Thoracic aorta (tissue), 2 donors: ENCODE measurements at regions not wholly inside any gene's neighbourhood (a gene's known extent, or its start where the extent isn't known, plus 50 kb on each side); places are given as distances from the start of the nearest gene placed in this dataset.

Experiments used
- ATAC-seq: fragments of 150-250 bp; one replicate; pipeline ENCODE4 v1.8.0; 2017; ENCODE audit warnings: low read depth; ENCODE audit not compliant: insufficient number of reproducible peaks, low FRiP score
- DNase-seq: peaks from one replicate; pipeline ENCODE4 v3.0.0-alpha.2; 2020; ENCODE audit warnings: low spot score
- H3K27ac ChIP-seq, 2 donors: fragments of 200-600 bp; sonication (generic); 1 replicate in 1 of 2; 2 replicates in 1 of 2; pipeline ENCODE4 v1.5.1; 2016; ENCODE audit warnings: mild to moderate bottlenecking in 2 of 2, moderate library complexity in 2 of 2
- H3K27me3 ChIP-seq: fragments of 200-600 bp; sonication (generic); replicated peaks from 2 replicates; pipeline ENCODE4 v1.6.0; 2016; ENCODE audit warnings: mild to moderate bottlenecking; ENCODE audit not compliant: insufficient read depth
- H3K36me3 ChIP-seq: fragments of 200-600 bp; sonication (generic); one replicate; pipeline ENCODE4 v1.5.1; 2016
- H3K4me1 ChIP-seq, 2 donors: fragments of 200-600 bp; sonication (generic); 1 replicate in 1 of 2; 2 replicates in 1 of 2; pipeline versions ENCODE4 v1.5.1 to v1.6.0; 2016; ENCODE audit warnings: low read depth in 2 of 2, mild to moderate bottlenecking in 1 of 2; ENCODE audit not compliant: control insufficient read depth in 1 of 2
- H3K4me3 ChIP-seq: fragments of 200-600 bp; sonication (generic); 2 replicates; pipeline ENCODE4 v1.5.1; 2016; ENCODE audit warnings: mild to moderate bottlenecking
- H3K9me3 ChIP-seq: fragments of 200-600 bp; sonication (generic); 2 replicates; pipeline ENCODE4 v1.5.1; 2016
- CTCF ChIP-seq: fragments of 200-600 bp; sonication (generic); IDR thresholded peaks from one replicate; pipeline ENCODE4 v1.5.1; 2019; ENCODE audit warnings: antibody characterized with exemption

- Histone ChIP-seq H3K4me1 (no peaks in the 10 kb centered on the region), H3K27ac (no peak overlapping the region), H3K9me3 (no peaks in the 10 kb centered on the region), H3K4me3 (no peak overlapping the region), H3K27me3 (no peaks in the 10 kb centered on the region), H3K36me3 (no peaks in the 10 kb centered on the region)
- TF ChIP-seq CTCF: no peak
- ATAC-seq: no peak
- DNase-seq: no peak
Observed at GRCh38 chr15:91472316-91472756, 372.3 kb downstream of the SV2B start.

DNA sequence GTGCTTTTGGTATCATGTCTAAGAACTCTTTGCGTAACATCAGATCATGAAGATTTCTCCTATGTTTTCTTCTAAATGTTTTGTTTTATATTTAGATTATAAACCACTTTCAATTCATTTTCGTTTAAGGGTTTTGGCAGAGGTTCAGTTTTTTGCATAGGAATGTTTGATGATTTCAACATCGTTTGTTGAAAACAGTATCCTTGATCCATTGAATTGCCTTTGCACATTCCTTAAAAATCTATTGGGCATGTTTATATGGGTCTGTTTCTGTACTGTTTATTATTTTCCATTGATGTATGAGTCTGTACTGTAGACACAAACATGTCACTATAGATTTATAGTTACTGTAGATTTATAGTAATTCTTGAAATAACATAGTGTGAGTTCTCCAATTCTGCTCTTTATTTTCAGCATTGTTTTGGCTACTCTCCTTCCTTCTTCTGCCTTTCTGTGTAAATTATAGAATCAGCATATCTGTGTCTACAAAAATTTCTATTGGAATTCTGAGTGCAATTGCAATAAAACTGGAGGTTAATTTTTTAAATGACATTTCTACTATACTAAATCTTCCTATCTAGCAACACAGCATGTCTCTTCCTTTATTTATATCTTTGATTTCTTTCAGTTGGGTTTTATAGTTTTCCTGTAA, 374.0 kb downstream of the SV2B start:
- DNase-seq: no peak
- Histone ChIP-seq H3K27ac (no peak overlapping the region), H3K4me3 (no peak overlapping the region), H3K4me1 (no peaks in the 10 kb centered on the region), H3K27me3 (no peaks in the 10 kb centered on the region), H3K9me3 (no peaks in the 10 kb centered on the region), H3K36me3 (no peaks in the 10 kb centered on the region)
- TF ChIP-seq CTCF: no peak
- ATAC-seq: no peak

DNA sequence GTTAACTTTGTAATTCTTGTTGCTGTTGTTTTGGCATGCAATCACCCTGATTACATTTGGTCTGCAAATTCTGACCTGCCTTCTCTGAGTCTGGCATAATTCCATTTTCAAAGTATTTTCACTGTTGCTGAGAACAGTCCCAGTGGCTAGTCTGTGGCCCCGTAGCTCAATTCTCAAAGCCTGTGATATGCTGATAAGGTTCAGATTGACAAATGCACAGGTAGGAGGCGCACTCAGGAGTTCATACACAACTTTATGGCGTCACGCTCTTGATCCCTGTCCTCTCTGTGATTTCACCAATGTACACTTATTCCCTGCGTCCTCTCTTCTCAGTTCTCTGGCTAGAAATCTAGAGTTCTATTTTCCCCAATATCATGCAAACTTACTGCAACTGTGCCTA, 376.6 kb upstream of the SLCO3A1 start:
- Histone ChIP-seq H3K36me3 (no peaks in the 10 kb centered on the region), H3K27me3 (no peaks in the 10 kb centered on the region), H3K4me1 (no peaks in the 10 kb centered on the region), H3K27ac (no peak overlapping the region), H3K4me3 (no peak overlapping the region), H3K9me3 (no peaks in the 10 kb centered on the region)
- ATAC-seq (no peak), DNase-seq (no peak)
- no peak for TF ChIP-seq CTCF

DNA sequence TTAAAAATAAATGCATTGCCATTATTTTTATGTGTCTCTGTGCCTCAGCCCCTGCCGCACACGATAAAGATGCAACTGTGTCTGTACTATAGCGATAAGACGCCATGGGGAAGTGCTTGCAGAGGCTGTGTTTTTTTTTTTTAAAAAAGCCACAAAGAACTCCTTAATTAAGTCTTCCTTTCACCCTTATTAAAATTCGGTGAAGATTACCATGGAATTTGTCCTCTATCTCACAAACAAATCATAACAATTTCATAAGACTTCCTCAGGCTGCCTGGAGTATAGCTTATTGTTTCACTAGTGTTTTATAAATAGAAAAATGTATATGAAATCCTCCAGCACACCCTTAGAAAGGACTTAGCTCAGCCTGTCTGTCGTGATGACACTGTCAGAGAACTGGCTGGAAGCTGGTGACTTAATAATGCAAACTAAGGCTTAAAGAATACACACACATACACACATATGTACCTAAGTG, 374.8 kb upstream of the SLCO3A1 start:
- Histone ChIP-seq H3K27ac (no peak overlapping the region), H3K36me3 (no peaks in the 10 kb centered on the region), H3K4me1 (no peaks in the 10 kb centered on the region), H3K9me3 (no peaks in the 10 kb centered on the region), H3K27me3 (no peaks in the 10 kb centered on the region), H3K4me3 (no peak overlapping the region)
- no peak for ATAC-seq
- DNase-seq: no peak
- no peak for TF ChIP-seq CTCF

- Histone ChIP-seq H3K9me3 (no peaks in the 10 kb centered on the region), H3K27ac (no peak overlapping the region), H3K27me3 (no peaks in the 10 kb centered on the region), H3K4me1 (no peaks in the 10 kb centered on the region), H3K4me3 (no peak overlapping the region), H3K36me3 (no peaks in the 10 kb centered on the region)
- DNase-seq: no peak
- TF ChIP-seq CTCF: no peak
- no peak for ATAC-seq
Observed at GRCh38 chr15:91480426-91480825, 373.1 kb upstream of the SLCO3A1 start.
